ENCODE measurements at regions not wholly inside any gene's neighbourhood (a gene's known extent, or its start where the extent isn't known, plus 50 kb on each side); places are given as distances from the start of the nearest gene placed in this dataset.
"Not testable (repeated sequence)": the region's sequence is repeated elsewhere in the genome, so short reads cannot be mapped to it uniquely, and the experiment has no call there.

DNA sequence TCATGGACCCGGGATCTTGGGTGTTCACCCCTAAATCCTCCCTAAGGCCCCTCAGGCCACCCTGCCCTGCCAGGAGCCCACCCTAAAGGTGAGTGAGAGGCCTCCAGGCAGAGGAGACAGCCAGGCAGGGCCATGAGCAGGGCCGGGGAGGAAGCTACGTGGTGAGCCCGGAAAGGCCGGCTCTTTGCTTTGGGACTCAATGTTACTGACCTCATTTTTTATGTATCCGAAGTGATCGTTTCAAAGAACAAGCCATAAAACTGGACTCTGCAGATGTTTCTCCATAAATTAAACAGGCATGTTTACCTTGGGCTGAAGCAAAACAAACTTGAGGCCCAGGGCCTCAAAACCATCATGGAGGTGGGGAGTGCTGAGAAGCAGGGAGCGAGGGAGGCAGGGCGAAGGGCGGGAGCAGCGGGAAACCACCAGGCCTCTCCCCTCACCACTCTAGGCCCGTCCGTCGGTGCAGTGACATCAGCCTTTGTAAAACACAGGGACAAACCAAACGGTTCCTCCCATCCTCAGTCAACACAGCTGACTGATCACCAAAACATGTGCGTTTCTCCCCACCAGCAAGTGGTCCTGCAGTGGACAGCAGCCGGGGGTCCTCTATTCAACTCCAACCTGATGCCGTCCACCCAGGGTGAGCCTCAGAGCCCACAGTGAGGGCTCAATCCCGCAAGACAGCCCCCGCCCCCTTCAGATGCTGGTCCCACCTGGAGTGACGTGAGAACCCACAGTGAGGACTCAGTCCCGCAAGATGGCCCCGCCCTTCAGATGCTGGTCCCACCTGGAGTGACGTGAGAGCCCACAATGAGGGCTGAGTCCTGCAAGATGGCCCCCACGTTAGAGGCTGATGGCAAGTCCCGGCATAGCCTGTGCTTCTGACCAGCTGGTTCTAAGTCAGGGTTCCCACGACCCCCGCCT, 102.9 kb upstream of the LRPAP1 start:
- FAIRE-seq (no peak), DNase-seq (ENCODE audit: insufficient read length, low spot score) (no peak)
- TF ChIP-seq CTCF (IDR thresholded peaks at IDR 0.05; ENCODE audit: insufficient read depth, missing control alignments): no peak

DNA sequence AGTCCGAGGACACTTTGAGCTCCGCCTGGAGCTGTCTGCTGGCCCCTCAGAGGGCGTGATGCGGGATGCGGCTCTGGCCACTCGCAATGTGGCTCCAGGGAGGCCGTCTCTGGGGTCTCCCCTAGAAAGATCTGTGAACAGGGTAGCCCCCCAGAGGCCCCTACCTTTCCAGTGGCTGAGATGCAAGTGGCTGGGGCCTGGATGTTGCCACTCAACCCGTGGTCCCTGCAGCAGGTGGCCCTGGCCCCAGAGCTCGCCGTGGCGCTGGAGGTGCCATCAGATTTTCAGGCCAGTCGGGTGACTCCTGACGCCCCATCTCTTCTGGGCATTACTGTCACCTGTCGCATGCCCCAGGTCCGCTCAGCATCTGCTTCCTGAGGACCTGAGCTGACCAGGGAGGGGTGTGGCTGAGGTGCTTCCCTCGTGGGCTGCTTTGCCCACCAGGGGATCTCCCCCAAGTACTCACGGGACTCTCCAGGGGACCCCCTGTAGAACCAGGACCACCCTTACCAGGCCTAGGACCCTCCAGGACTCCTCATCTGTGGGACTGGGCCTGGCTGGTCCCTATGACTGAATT, 102.1 kb upstream of the LRPAP1 start:
- FAIRE-seq (no peak), DNase-seq (ENCODE audit: insufficient read length, low spot score) (no peak)
- no peak for TF ChIP-seq CTCF (IDR thresholded peaks at IDR 0.05; ENCODE audit: insufficient read depth, missing control alignments)

- not testable (repeated sequence) for FAIRE-seq; DNase-seq (ENCODE audit: insufficient read length, low spot score)
Measured at GRCh38 chr4:3633277-3633676, 101.1 kb upstream of the LRPAP1 start.

- DNase-seq (ENCODE audit: insufficient read length, low spot score); FAIRE-seq: not testable (repeated sequence)
Measured at GRCh38 chr4:3632794-3633193, 100.6 kb upstream of the LRPAP1 start.

DNA sequence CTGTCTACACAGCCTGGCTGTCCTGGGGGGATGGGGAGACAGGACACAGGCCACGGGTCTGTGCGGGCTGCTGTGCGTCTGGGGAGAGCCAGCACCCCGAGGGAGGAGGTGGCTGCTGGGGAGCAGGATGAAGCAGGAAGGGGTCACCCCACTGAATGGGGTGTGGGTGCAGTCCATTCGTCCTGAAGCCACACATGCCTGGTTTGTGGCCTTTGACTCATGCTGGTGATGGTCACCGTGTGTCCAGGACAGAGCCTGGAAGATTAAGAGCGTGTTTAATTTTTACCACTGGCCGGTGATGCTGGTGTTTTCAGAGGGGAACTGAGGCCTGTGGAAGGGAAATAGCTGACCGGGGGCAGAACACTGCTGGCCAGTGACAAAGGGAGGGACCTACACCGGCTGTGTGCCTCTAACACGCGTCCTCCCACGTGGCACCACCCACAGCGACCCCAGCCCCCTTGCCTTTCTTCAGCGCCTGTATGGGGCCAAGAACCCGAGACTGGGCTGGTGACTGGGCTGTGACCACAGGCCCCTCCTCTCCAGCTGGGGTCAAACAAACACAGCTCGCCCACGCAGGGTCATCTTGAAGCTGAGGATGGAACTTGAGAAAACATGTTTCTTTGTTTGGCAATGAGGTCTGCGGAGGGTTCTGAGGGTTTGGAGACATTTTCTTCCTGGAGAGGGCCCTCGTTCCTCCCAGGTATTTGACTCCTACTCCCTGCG, 99.5 kb upstream of the LRPAP1 start:
- DNase-seq (ENCODE audit: insufficient read length, low spot score); FAIRE-seq: not testable (repeated sequence)

GRCh38 chr4:3630598-3631543, 98.6 kb upstream of the LRPAP1 start:
- FAIRE-seq: no peak
- DNase-seq (ENCODE audit: insufficient read length, low spot score): no peak
- no peak for TF ChIP-seq CTCF (IDR thresholded peaks at IDR 0.05; ENCODE audit: insufficient read depth, missing control alignments)

DNA sequence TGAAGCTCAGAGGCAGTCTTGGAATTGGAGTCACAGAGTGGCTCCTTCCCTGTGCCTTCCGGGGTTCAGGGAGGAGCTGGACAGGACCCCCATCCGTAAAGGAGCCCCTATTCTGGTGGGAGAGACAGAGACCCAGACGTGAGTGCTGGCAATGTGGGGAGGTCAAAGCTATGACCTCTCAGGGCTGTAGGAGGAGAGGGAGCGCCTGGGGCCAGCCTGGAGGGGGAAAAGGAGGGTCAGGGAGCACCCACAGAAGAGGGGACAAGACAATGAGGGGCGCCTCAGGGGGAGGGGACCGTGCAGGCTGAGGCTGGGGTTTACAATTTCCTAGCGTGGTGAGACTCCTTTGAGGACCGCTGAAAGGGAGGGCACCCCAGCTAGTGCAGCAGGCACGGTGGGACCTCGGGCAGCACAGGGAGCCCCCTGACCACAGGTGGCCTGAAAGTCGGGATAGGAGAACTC, 97.9 kb upstream of the LRPAP1 start:
- no peak for FAIRE-seq
- DNase-seq (ENCODE audit: insufficient read length, low spot score): no peak

More for the DNA sequence above, 97.9 kb upstream of the LRPAP1 start:
- TF ChIP-seq CTCF (IDR thresholded peaks at IDR 0.05; ENCODE audit: insufficient read depth, missing control alignments): no peak

All from D721Med (cell line).